ENCODE measurements at regions not wholly inside any gene's neighbourhood (a gene's known extent, or its start where the extent isn't known, plus 50 kb on each side); places are given as distances from the start of the nearest gene placed in this dataset.

DNA sequence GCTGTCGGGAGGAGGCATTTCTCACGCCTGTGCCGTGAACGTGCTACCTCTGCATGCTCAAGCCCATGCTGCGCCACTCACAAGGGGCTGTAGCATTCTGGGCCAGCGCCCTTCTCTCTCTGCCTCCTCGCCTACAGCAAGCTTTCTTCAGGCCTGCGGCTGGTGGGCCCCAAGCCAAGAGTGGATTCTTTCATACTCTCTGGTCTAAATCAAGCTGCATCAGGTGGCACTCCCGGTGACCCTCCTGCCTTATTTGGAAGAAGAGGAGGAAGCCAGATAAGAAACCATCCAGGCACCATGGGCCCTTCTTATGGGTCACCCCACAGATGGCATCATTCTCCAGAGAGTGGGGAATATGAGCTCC lies 86.7 kb upstream of the DUSP5 start:
- TF ChIP-seq, protein P1, sequence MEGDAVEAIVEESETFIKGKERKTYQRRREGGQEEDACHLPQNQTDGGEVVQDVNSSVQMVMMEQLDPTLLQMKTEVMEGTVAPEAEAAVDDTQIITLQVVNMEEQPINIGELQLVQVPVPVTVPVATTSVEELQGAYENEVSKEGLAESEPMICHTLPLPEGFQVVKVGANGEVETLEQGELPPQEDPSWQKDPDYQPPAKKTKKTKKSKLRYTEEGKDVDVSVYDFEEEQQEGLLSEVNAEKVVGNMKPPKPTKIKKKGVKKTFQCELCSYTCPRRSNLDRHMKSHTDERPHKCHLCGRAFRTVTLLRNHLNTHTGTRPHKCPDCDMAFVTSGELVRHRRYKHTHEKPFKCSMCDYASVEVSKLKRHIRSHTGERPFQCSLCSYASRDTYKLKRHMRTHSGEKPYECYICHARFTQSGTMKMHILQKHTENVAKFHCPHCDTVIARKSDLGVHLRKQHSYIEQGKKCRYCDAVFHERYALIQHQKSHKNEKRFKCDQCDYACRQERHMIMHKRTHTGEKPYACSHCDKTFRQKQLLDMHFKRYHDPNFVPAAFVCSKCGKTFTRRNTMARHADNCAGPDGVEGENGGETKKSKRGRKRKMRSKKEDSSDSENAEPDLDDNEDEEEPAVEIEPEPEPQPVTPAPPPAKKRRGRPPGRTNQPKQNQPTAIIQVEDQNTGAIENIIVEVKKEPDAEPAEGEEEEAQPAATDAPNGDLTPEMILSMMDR (IDR thresholded peaks at IDR 0.05; ENCODE audit: low read depth, low read length, missing input control), result no peak
- TF ChIP-seq YY1 (IDR thresholded peaks at IDR 0.05) (no peak), GABPA (IDR thresholded peaks at IDR 0.05 in 1 of 2, conservative IDR thresholded peaks at IDR 0.05 in 1 of 2) (no peak)

Measured in liver (tissue), 3 donors.